Liver (tissue), 8 donors: ENCODE measurements at regions not wholly inside any gene's neighbourhood (a gene's known extent, or its start where the extent isn't known, plus 50 kb on each side); places are given as distances from the start of the nearest gene placed in this dataset.
"Not testable (repeated sequence)": the region's sequence is repeated elsewhere in the genome, so short reads cannot be mapped to it uniquely, and the experiment has no call there.

Source experiments
- DNase-seq: peaks from one replicate; pipeline ENCODE4 v3.0.0-alpha.2; 2017; ENCODE audit warnings: low spot score
- H3K27ac ChIP-seq, 2 donors: one replicate each; pipeline ENCODE4 v1.7.0; 2013; ENCODE audit warnings: inconsistent platforms in 2 of 2, low read length in 2 of 2, control low read depth in 1 of 2, low read depth in 1 of 2, mild to moderate bottlenecking in 1 of 2
- H3K27me3 ChIP-seq, 4 donors: one replicate each; pipeline versions ENCODE4 v1.6.1 to v1.7.0; 2013; ENCODE audit warnings: low read length in 3 of 4, inconsistent platforms in 1 of 4, mild to moderate bottlenecking in 1 of 4, moderate library complexity in 1 of 4; ENCODE audit not compliant: control insufficient read depth in 4 of 4, insufficient read depth in 4 of 4
- H3K36me3 ChIP-seq, 4 donors: one replicate each; pipeline versions ENCODE4 v1.6.1 to v1.7.0; 2013; ENCODE audit warnings: low read length in 3 of 4, mild to moderate bottlenecking in 3 of 4, low read depth in 1 of 4, moderate library complexity in 1 of 4; ENCODE audit not compliant: control insufficient read depth in 4 of 4, insufficient read depth in 3 of 4
- H3K4me1 ChIP-seq, 4 donors: one replicate each; pipeline versions ENCODE4 v1.6.1 to v1.7.0; 2013; ENCODE audit warnings: low read length in 3 of 4, mild to moderate bottlenecking in 3 of 4, moderate library complexity in 1 of 4; ENCODE audit not compliant: control insufficient read depth in 4 of 4, insufficient read depth in 4 of 4
- H3K4me3 ChIP-seq, 3 donors: one replicate each; pipeline versions ENCODE4 v1.6.1 to v1.7.0; 2013; ENCODE audit warnings: low read length in 3 of 3, control low read depth in 1 of 3, low read depth in 1 of 3, mild to moderate bottlenecking in 1 of 3
- H3K9ac ChIP-seq, 2 donors: one replicate each; pipeline ENCODE4 v1.7.0; 2013; ENCODE audit warnings: low read length in 2 of 2, mild to moderate bottlenecking in 2 of 2, moderate library complexity in 2 of 2, control low read depth in 1 of 2, low read depth in 1 of 2
- H3K9me3 ChIP-seq, 4 donors: one replicate each; pipeline versions ENCODE4 v1.6.1 to v1.7.0; 2013; ENCODE audit warnings: low read length in 3 of 4; ENCODE audit not compliant: control insufficient read depth in 4 of 4
- EGR1 ChIP-seq, 2 donors: IDR thresholded peaks; 2 replicates each; pipeline ENCODE4 v1.6.1; 2016 to 2018; ENCODE audit warnings: antibody characterized with exemption in 2 of 2, low read depth in 2 of 2
- FOXA1 ChIP-seq: IDR thresholded peaks from 2 replicates; pipeline ENCODE4 v1.6.1; 2016; ENCODE audit warnings: antibody characterized with exemption
- FOXA2 ChIP-seq: IDR thresholded peaks from 2 replicates; pipeline ENCODE4 v1.6.1; 2016; ENCODE audit warnings: antibody characterized with exemption
- GABPA ChIP-seq, 2 donors: IDR thresholded peaks in 1 of 2; conservative IDR thresholded peaks in 1 of 2; 2 replicates each; pipeline ENCODE4 v1.6.1; 2016; ENCODE audit warnings: antibody characterized with exemption in 2 of 2, mild to moderate bottlenecking in 1 of 2, moderate library complexity in 1 of 2
- HNF4A ChIP-seq, 2 donors: conservative IDR thresholded peaks; 2 replicates each; pipeline ENCODE4 v1.6.1; 2016; ENCODE audit warnings: antibody characterized with exemption in 2 of 2, mild to moderate bottlenecking in 2 of 2
- HNF4G ChIP-seq: IDR thresholded peaks from 2 replicates; pipeline ENCODE4 v1.6.1; 2016; ENCODE audit warnings: antibody characterized with exemption
- JUND ChIP-seq, 2 donors: IDR thresholded peaks; 2 replicates each; pipeline ENCODE4 v1.6.1; 2016; ENCODE audit warnings: antibody characterized with exemption in 2 of 2
- NR2F2 ChIP-seq: IDR thresholded peaks from 2 replicates; pipeline ENCODE4 v1.6.1; 2016; ENCODE audit warnings: antibody characterized with exemption
- RAD21 ChIP-seq, 2 donors: IDR thresholded peaks; 2 replicates each; pipeline ENCODE4 v1.6.1; 2016; ENCODE audit warnings: antibody characterized with exemption in 2 of 2, mild to moderate bottlenecking in 2 of 2
- RXRA ChIP-seq, 2 donors: IDR thresholded peaks; 2 replicates each; pipeline ENCODE4 v1.6.1; 2017 to 2018; ENCODE audit warnings: antibody characterized with exemption in 2 of 2, mild to moderate bottlenecking in 1 of 2
- SP1 ChIP-seq: IDR thresholded peaks from 2 replicates; pipeline ENCODE4 v1.6.1; 2018; ENCODE audit warnings: antibody characterized with exemption, mild to moderate bottlenecking
- TAF1 ChIP-seq: conservative IDR thresholded peaks from 2 replicates; pipeline ENCODE4 v1.6.1; 2016; ENCODE audit warnings: antibody characterized with exemption, mild to moderate bottlenecking
- YY1 ChIP-seq: IDR thresholded peaks from 2 replicates; pipeline ENCODE4 v1.6.1; 2016; ENCODE audit warnings: antibody characterized with exemption, mild to moderate bottlenecking
- WGBS: extraction: QIAGEN DNeasy Blood & Tissue Kit; methylation state at CpG from one replicate; pipeline ENCODE4 v1.1.7; 2013; 5-methylcytosine and 5-hydroxymethylcytosine counted together
- TF ChIP-seq, protein P1 (sequence below): IDR thresholded peaks from 2 replicates; pipeline ENCODE4 v1.6.1; 2016; ENCODE audit warnings: antibody characterized with exemption
- TF ChIP-seq, protein P2 (sequence below): IDR thresholded peaks from 2 replicates; pipeline ENCODE4 v1.6.1; 2016; ENCODE audit warnings: antibody characterized with exemption, mild to moderate bottlenecking
- TF ChIP-seq, protein P3 (sequence below): fragments of 150-350 bp; IDR thresholded peaks from 2 replicates; pipeline ENCODE4 v1.5.1; 2017; ENCODE audit warnings: improper control_type of control experiment, low read depth, low read length; ENCODE audit not compliant: missing input control
- TF ChIP-seq, protein P4 (sequence below): IDR thresholded peaks from 2 replicates; pipeline ENCODE4 v1.6.1; 2016; ENCODE audit warnings: antibody characterized with exemption
- donor health status: healthy.
- donor health status: healthy.
- donor health status: healthy.
- donor health status: healthy.
- donor health status: healthy.

DNA sequence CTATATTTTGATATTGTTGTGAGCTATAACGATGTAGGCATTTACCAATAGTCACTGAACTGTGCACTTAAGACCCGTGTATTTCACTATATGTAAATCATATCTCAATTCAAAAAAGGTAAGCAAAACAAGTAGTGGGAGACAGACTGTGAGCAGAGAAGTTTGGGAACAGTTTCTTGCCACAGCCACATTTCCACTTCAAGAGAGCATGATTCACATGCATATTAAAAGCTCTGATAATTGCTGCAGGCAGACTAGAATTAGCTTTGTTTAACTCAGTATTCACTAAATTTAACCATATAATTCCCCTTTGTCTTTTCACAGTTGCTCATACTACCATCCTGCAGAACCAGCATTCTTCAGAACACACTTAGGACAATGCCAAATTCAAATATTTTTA lies 168.4 kb upstream of the ZNF385D start:
- no peak for DNase-seq
- WGBS: 57% methylated on average over 2 of the region's 2 CpGs
- no peak overlapping the region for H3K4me3 ChIP-seq
- H3K36me3 ChIP-seq: no peaks in the 10 kb centered on the region
- no peaks in the 10 kb centered on the region for H3K27me3 ChIP-seq
- no peaks in the 10 kb centered on the region for H3K9me3 ChIP-seq
- H3K4me1 ChIP-seq: no peaks in the 10 kb centered on the region
- H3K27ac ChIP-seq: no peak overlapping the region
- TF ChIP-seq RXRA (IDR thresholded peaks at IDR 0.05) (no peak), YY1 (no peak), FOXA1 (no peak), HNF4G (no peak), JUND (IDR thresholded peaks at IDR 0.05) (no peak), HNF4A (conservative IDR thresholded peaks at IDR 0.05) (no peak), EGR1 (IDR thresholded peaks at IDR 0.05; ENCODE audit: low read depth in 2 of 2) (no peak), SP1 (no peak), RAD21 (IDR thresholded peaks at IDR 0.05) (no peak), TAF1 (no peak), NR2F2 (no peak), FOXA2 (no peak)
- TF ChIP-seq, protein P1, sequence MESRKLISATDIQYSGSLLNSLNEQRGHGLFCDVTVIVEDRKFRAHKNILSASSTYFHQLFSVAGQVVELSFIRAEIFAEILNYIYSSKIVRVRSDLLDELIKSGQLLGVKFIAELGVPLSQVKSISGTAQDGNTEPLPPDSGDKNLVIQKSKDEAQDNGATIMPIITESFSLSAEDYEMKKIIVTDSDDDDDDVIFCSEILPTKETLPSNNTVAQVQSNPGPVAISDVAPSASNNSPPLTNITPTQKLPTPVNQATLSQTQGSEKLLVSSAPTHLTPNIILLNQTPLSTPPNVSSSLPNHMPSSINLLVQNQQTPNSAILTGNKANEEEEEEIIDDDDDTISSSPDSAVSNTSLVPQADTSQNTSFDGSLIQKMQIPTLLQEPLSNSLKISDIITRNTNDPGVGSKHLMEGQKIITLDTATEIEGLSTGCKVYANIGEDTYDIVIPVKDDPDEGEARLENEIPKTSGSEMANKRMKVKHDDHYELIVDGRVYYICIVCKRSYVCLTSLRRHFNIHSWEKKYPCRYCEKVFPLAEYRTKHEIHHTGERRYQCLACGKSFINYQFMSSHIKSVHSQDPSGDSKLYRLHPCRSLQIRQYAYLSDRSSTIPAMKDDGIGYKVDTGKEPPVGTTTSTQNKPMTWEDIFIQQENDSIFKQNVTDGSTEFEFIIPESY: no peak
- TF ChIP-seq, protein P2, sequence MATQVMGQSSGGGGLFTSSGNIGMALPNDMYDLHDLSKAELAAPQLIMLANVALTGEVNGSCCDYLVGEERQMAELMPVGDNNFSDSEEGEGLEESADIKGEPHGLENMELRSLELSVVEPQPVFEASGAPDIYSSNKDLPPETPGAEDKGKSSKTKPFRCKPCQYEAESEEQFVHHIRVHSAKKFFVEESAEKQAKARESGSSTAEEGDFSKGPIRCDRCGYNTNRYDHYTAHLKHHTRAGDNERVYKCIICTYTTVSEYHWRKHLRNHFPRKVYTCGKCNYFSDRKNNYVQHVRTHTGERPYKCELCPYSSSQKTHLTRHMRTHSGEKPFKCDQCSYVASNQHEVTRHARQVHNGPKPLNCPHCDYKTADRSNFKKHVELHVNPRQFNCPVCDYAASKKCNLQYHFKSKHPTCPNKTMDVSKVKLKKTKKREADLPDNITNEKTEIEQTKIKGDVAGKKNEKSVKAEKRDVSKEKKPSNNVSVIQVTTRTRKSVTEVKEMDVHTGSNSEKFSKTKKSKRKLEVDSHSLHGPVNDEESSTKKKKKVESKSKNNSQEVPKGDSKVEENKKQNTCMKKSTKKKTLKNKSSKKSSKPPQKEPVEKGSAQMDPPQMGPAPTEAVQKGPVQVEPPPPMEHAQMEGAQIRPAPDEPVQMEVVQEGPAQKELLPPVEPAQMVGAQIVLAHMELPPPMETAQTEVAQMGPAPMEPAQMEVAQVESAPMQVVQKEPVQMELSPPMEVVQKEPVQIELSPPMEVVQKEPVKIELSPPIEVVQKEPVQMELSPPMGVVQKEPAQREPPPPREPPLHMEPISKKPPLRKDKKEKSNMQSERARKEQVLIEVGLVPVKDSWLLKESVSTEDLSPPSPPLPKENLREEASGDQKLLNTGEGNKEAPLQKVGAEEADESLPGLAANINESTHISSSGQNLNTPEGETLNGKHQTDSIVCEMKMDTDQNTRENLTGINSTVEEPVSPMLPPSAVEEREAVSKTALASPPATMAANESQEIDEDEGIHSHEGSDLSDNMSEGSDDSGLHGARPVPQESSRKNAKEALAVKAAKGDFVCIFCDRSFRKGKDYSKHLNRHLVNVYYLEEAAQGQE: no peak
- TF ChIP-seq, protein P3, sequence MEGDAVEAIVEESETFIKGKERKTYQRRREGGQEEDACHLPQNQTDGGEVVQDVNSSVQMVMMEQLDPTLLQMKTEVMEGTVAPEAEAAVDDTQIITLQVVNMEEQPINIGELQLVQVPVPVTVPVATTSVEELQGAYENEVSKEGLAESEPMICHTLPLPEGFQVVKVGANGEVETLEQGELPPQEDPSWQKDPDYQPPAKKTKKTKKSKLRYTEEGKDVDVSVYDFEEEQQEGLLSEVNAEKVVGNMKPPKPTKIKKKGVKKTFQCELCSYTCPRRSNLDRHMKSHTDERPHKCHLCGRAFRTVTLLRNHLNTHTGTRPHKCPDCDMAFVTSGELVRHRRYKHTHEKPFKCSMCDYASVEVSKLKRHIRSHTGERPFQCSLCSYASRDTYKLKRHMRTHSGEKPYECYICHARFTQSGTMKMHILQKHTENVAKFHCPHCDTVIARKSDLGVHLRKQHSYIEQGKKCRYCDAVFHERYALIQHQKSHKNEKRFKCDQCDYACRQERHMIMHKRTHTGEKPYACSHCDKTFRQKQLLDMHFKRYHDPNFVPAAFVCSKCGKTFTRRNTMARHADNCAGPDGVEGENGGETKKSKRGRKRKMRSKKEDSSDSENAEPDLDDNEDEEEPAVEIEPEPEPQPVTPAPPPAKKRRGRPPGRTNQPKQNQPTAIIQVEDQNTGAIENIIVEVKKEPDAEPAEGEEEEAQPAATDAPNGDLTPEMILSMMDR: no peak
- H3K9ac ChIP-seq: no peak overlapping the region

DNA sequence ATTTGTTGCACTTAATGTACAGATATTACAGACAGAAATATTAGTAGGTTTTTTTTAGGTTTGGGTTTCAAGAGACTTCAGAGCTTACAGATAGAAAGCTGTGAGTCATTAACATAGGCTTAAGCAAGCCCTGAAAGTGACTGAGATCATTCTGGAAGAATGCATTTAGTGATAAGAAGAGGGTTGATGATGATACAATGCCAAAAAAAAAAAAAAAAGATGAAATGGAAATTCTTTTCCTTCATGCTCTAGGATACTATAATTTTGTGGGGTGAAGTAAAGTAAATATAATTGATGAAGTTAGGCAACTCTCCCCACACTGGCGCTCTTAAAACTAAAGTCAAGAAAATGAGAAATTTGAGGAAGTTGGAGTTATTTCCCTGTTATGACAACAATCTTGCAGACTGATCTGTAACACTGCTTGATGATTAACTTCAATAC lies 169.4 kb upstream of the ZNF385D start:
- Histone ChIP-seq H3K27me3 (no peaks in the 10 kb centered on the region), H3K4me3 (no peak overlapping the region), H3K4me1 (no peaks in the 10 kb centered on the region), H3K9me3 (no peaks in the 10 kb centered on the region), H3K27ac (no peak overlapping the region), H3K36me3 (no peaks in the 10 kb centered on the region), H3K9ac (no peak overlapping the region)
- DNase-seq: no peak
- WGBS: 88% methylated on average over 1 of the region's 1 CpG
- TF ChIP-seq HNF4A (conservative IDR thresholded peaks at IDR 0.05) (no peak), TAF1 (no peak), RXRA (IDR thresholded peaks at IDR 0.05) (no peak), EGR1 (IDR thresholded peaks at IDR 0.05; ENCODE audit: low read depth in 2 of 2) (no peak), NR2F2 (no peak), GABPA (IDR thresholded peaks at IDR 0.05 in 1 of 2, conservative IDR thresholded peaks at IDR 0.05 in 1 of 2) (no peak), HNF4G (no peak)
- TF ChIP-seq, protein P4, sequence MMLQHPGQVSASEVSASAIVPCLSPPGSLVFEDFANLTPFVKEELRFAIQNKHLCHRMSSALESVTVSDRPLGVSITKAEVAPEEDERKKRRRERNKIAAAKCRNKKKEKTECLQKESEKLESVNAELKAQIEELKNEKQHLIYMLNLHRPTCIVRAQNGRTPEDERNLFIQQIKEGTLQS: no peak
- TF ChIP-seq, protein P1: no peak

DNA sequence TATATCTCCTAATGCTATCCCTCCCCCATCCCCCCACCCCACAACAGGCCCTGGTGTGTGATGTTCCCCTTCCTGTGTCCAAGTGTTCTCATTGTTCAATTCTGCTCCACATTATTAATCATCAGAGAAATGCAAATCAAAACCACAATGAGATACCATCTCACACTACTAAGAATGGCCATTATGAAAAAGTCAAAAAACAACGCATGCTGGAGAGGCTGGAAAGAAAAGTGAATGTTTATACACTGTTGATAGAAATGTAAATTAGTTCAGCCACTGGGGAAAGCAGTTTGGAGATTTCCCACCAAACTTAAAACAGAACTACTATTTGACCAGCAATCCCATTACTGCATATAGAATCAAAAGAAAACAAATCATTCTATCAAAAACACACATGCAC lies 172.1 kb upstream of the ZNF385D start:
- not testable (repeated sequence) for H3K4me1 ChIP-seq, H3K4me3 ChIP-seq, DNase-seq, H3K9ac ChIP-seq, H3K9me3 ChIP-seq, H3K27me3 ChIP-seq, H3K36me3 ChIP-seq, H3K27ac ChIP-seq
- 84% methylated on average over 1 of the region's 1 CpG for WGBS
